ENCODE measurements at regions not wholly inside any gene's neighbourhood (a gene's known extent, or its start where the extent isn't known, plus 50 kb on each side); places are given as distances from the start of the nearest gene placed in this dataset.

DNA sequence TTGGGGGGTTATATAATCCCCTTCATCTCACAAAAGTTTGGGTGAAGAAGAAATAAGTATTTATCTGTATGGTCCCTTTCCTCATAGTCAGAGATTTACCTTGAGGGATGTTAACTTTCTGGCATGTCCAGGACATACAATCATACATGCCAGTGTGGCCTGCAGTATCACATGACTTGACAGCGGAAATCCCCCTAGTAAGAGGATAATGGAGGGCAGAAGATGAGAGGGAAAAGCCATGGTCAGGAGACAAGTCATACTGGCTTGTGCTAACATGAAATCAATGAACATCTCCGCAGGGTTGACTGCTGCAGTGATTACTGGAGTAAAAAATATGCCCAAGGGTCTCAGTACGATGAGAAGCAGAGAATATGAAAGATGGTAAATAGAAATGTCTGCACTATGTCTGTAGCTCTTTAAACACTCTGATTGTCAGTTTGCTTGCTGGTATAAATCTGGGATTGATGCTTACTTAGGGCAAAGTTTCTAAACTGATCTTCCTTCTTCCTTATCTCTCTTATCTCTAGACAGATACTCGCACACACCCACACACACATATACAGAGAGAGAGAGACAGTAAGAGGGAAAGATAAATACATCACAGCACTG, 1385.6 kb upstream of the ADGRL3 start:
- Histone ChIP-seq H3K9me3 (no peaks in the 10 kb centered on the region), H3K27me3 (no peaks in the 10 kb centered on the region), H3K36me3 (ENCODE audit: low read depth, missing control alignments) (no peaks in the 10 kb centered on the region), H3K4me3 (no peak overlapping the region), H3K27ac (no peak overlapping the region), H3K4me1 (no peaks in the 10 kb centered on the region)
- DNase-seq = no peak
- TF ChIP-seq, protein P1, sequence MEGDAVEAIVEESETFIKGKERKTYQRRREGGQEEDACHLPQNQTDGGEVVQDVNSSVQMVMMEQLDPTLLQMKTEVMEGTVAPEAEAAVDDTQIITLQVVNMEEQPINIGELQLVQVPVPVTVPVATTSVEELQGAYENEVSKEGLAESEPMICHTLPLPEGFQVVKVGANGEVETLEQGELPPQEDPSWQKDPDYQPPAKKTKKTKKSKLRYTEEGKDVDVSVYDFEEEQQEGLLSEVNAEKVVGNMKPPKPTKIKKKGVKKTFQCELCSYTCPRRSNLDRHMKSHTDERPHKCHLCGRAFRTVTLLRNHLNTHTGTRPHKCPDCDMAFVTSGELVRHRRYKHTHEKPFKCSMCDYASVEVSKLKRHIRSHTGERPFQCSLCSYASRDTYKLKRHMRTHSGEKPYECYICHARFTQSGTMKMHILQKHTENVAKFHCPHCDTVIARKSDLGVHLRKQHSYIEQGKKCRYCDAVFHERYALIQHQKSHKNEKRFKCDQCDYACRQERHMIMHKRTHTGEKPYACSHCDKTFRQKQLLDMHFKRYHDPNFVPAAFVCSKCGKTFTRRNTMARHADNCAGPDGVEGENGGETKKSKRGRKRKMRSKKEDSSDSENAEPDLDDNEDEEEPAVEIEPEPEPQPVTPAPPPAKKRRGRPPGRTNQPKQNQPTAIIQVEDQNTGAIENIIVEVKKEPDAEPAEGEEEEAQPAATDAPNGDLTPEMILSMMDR (IDR thresholded peaks at IDR 0.05) = no peak
- no peak for TF ChIP-seq POLR2A (IDR thresholded peaks at IDR 0.05)
- intact Hi-C loops (cut with DNase I; ENCODE audit: low total_unique reads) = no loop called here
- WGBS, 2 donors = 51 to 64% methylated on average over 4 of the region's 4 CpGs

DNA sequence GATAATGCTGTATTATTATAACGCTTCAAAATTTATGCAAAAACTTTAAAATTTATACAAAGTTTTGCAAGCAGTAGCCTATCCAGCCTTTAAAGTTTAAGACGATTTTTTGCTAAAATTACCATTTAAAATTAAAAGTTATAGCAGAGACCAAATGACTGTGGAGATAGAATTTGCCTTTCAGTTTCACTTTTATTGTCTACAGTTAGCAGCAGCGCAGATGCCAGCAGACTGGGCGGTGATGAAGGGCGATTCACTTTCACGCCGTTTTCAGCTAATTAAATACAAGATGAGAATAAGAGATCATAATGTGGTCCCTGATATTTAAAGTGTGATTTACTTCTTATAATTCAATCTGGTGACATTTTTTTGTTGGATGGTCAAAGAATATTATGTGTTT, 1381.5 kb upstream of the ADGRL3 start:
- Histone ChIP-seq H3K4me1 (no peaks in the 10 kb centered on the region), H3K9me3 (no peaks in the 10 kb centered on the region)
- WGBS, 2 donors = 44 to 51% methylated on average over 7 of the region's 7 CpGs

DNA sequence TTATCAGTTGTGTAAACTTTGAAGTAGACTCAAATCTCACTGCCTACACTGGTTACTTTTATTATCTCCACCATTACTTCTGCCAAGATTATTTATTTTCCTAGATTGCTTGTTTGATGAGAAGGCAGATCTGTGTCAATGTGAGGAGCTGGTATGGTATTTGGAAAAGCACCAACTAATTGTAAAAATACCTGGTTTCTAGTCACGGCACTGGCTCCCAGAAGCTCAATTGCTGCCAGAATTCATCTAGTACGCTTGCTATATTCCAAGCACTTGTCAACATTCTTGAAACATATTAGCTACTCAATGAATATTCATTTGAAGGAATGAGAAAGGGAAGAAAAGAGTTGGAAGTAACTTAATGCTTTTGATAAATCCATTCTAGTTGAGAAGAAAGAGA, 1376.8 kb upstream of the ADGRL3 start:
- H3K4me1 ChIP-seq = no peaks in the 10 kb centered on the region
- TF ChIP-seq, protein P1 (IDR thresholded peaks at IDR 0.05) = no peak
- TF ChIP-seq POLR2A (IDR thresholded peaks at IDR 0.05) = no peak
- H3K36me3 ChIP-seq (ENCODE audit: low read depth, missing control alignments) = no peaks in the 10 kb centered on the region
- intact Hi-C loops (cut with DNase I; ENCODE audit: low total_unique reads) = no loop called here
- H3K4me3 ChIP-seq = no peak overlapping the region
- H3K27ac ChIP-seq = no peak overlapping the region
- 75 to 85% methylated on average over 2 of the region's 2 CpGs for WGBS, 2 donors
- no peak for DNase-seq
- H3K9me3 ChIP-seq = no peaks in the 10 kb centered on the region
- no peaks in the 10 kb centered on the region for H3K27me3 ChIP-seq

More for the DNA sequence above, 1381.5 kb upstream of the ADGRL3 start:
- Histone ChIP-seq H3K36me3 (ENCODE audit: low read depth, missing control alignments) (no peaks in the 10 kb centered on the region), H3K27ac (no peak overlapping the region), H3K4me3 (no peak overlapping the region), H3K27me3 (no peaks in the 10 kb centered on the region)
- no peak for DNase-seq
- intact Hi-C loops (cut with DNase I; ENCODE audit: low total_unique reads) = no loop called here
- TF ChIP-seq, protein P1 (IDR thresholded peaks at IDR 0.05) = no peak
- no peak for TF ChIP-seq POLR2A (IDR thresholded peaks at IDR 0.05)

DNA sequence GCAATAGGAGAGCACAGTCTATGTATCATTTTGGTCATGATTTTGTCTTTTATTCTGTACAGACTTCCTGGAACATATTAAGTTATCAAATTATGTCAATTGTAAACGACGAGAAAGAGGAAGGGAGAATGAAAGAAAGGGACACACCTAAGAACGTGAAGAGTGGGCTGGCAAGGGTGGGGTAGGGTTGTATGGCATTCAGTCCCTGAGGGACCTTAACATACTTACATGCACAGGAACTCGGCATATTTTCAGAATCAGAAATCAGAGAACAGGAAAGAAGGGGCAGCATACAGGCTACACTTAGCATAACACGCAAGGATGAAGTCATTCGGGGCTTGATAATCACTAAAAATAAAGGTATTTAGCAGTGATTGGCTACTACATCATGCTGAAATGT, 1375.0 kb upstream of the ADGRL3 start:
- no peaks in the 10 kb centered on the region for H3K27me3 ChIP-seq
- intact Hi-C loops (cut with DNase I; ENCODE audit: low total_unique reads) = no loop called here
- H3K4me3 ChIP-seq = no peak overlapping the region
- no peaks in the 10 kb centered on the region for H3K4me1 ChIP-seq
- no peak overlapping the region for H3K27ac ChIP-seq
- 80 to 83% methylated on average over 6 of the region's 6 CpGs for WGBS, 2 donors
- H3K9me3 ChIP-seq = no peaks in the 10 kb centered on the region
- TF ChIP-seq POLR2A (IDR thresholded peaks at IDR 0.05) = no peak
- TF ChIP-seq, protein P1 (IDR thresholded peaks at IDR 0.05) = no peak
- no peaks in the 10 kb centered on the region for H3K36me3 ChIP-seq (ENCODE audit: low read depth, missing control alignments)
- no peak for DNase-seq

DNA sequence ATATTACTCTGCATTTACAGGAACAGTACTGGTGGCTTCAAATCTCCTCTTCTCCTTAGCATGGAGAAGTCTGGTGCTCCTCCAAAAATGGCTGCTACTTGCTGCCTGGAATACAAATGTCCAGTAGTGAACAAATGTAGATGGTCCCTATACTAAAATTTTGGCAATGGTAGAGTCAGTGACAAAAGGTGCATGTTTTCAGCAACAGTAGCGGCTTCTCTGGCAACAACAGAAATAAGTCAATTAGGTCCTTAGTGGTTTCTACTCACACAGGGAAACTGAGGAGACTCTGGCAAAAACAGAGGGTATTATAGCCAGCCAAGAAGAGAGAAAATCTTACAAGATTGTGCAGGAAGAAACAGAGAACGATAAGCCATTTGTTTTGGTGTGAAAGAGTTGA, 1368.4 kb upstream of the ADGRL3 start:
- DNase-seq = no peak
- no peak overlapping the region for H3K4me3 ChIP-seq
- no peaks in the 10 kb centered on the region for H3K36me3 ChIP-seq (ENCODE audit: low read depth, missing control alignments)
- TF ChIP-seq, protein P1 (IDR thresholded peaks at IDR 0.05) = no peak
- no peak for TF ChIP-seq POLR2A (IDR thresholded peaks at IDR 0.05)
- H3K27me3 ChIP-seq = no peaks in the 10 kb centered on the region
- H3K27ac ChIP-seq = no peak overlapping the region
- no peaks in the 10 kb centered on the region for H3K4me1 ChIP-seq
- no peaks in the 10 kb centered on the region for H3K9me3 ChIP-seq
- 79 to 84% methylated on average over 2 of the region's 2 CpGs for WGBS, 2 donors
- intact Hi-C loops (cut with DNase I; ENCODE audit: low total_unique reads) = no loop called here

Measured in testis (tissue), 2 donors.